Fibroblast of mammary gland (primary cell): ENCODE measurements at regions not wholly inside any gene's neighbourhood (a gene's known extent, or its start where the extent isn't known, plus 50 kb on each side); places are given as distances from the start of the nearest gene placed in this dataset.

Source experiments
- DNase-seq: peaks from one replicate; pipeline ENCODE4 v3.0.0-alpha.2; 2010; ENCODE audit warnings: low read depth
- H3K4me3 ChIP-seq: 2 replicates; pipeline ENCODE4 v1.5.1; 2011; ENCODE audit warnings: low read depth, mild to moderate bottlenecking, low read length, moderate library complexity; ENCODE audit not compliant: control insufficient read depth
- CTCF ChIP-seq: conservative IDR thresholded peaks from 2 replicates; pipeline ENCODE4 v1.5.1; 2011; ENCODE audit warnings: low read depth, low read length, inconsistent platforms; ENCODE audit not compliant: control insufficient read depth, insufficient read depth

- no peak for TF ChIP-seq CTCF
- DNase-seq, result no peak
- H3K4me3 ChIP-seq, result no peak overlapping the region
Observed at GRCh38 chr2:128402911-128403670, 84.4 kb upstream of the HS6ST1 start.

- no peak overlapping the region for H3K4me3 ChIP-seq
- DNase-seq, result no peak
Observed at GRCh38 chr2:128403814-128404708, 85.4 kb upstream of the HS6ST1 start.

GRCh38 chr2:128404709-128405466 is 86.2 kb upstream of the HS6ST1 start:
- DNase-seq, result no peak
- no peak for TF ChIP-seq CTCF
- no peak overlapping the region for H3K4me3 ChIP-seq

More at GRCh38 chr2:128403814-128404708, 85.4 kb upstream of the HS6ST1 start:
- TF ChIP-seq CTCF, result no peak

- no peak for TF ChIP-seq CTCF
- no peak for DNase-seq
Observed at GRCh38 chr2:128405467-128405900, 86.8 kb upstream of the HS6ST1 start.

GRCh38 chr2:128405981-128406613 is 87.4 kb upstream of the HS6ST1 start:
- H3K4me3 ChIP-seq, result no peak overlapping the region
- DNase-seq, result no peak
- no peak for TF ChIP-seq CTCF

More at GRCh38 chr2:128405467-128405900, 86.8 kb upstream of the HS6ST1 start:
- no peak overlapping the region for H3K4me3 ChIP-seq
